Left ventricle myocardium superior (tissue), 1 donor: ENCODE measurements at regions not wholly inside any gene's neighbourhood (a gene's known extent, or its start where the extent isn't known, plus 50 kb on each side); places are given as distances from the start of the nearest gene placed in this dataset.
"Not testable (repeated sequence)": the region's sequence is repeated elsewhere in the genome, so short reads cannot be mapped to it uniquely, and the experiment has no call there.

Experiments
- ATAC-seq: fragments of 200-7000 bp; cut with Tn5 transposase; one replicate; pipeline ENCODE4 v1.9.1; 2020; ENCODE audit warnings: mild to moderate bottlenecking, moderate library complexity
- DNase-seq: peaks from one replicate; pipeline ENCODE4 v3.0.0-alpha.2; 2020
- intact Hi-C: fragments of 100-400 bp; cut with micrococcal nuclease; formaldehyde crosslinking; loops from one replicate; pipeline ENCODE4 v1.11.0; 2022
- donor health status: DM: no; HTN: yes; CAD: no; lungs with severe emphysema.

GRCh38 chr7:55743454-55743717 lies 119.2 kb downstream of the SEPTIN14 start:
- DNase-seq, intact Hi-C loops, ATAC-seq: not testable (repeated sequence)

DNA sequence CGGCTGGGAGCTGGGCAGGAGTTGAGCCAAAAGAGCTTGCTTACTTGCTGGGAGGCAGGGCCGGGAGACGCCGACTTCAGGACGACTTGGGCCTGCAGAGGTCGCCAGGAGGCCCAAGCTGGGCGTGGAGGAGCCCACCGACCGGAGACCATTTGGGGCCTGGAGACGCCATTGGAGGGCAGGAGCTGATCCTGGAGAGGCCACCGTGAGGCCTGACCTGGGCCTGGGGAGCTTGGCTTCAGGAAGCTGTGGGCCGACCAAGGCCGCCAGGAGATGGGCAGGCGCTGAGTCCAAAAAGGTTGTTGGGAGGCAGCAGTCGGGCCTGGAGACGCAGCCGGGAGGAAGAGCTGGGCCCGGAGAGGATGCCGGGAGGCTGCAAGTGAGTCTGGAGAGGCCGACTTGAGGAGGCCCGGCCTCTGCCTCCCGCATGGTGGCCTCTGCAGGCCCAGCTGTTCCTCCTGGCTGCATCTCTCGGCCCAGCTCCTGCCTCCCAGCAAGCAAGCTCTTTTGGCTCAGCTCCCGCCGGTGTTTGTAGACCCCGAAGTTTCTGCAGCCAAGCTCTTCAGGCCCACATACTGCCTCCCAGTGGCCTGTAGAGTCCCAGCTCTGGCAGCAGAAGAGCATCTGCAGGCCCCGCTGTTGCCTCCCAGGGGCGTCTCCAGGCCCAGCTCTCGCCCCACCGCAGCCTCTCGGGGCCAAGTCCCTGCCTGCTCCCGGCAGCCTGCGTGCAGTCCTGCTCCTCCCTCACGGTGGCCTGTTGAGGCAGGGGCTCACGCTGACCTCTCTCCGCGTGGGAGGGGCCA lies 119.7 kb downstream of the SEPTIN14 start:
- intact Hi-C loops: not testable (repeated sequence)

GRCh38 chr7:55741721-55742631 lies 120.6 kb downstream of the SEPTIN14 start:
- DNase-seq, ATAC-seq, intact Hi-C loops: not testable (repeated sequence)

More for the DNA sequence above, 119.7 kb downstream of the SEPTIN14 start:
- not testable (repeated sequence) for ATAC-seq, DNase-seq

GRCh38 chr7:55740633-55741250 lies 121.8 kb downstream of the SEPTIN14 start:
- DNase-seq, intact Hi-C loops, ATAC-seq: not testable (repeated sequence)

DNA sequence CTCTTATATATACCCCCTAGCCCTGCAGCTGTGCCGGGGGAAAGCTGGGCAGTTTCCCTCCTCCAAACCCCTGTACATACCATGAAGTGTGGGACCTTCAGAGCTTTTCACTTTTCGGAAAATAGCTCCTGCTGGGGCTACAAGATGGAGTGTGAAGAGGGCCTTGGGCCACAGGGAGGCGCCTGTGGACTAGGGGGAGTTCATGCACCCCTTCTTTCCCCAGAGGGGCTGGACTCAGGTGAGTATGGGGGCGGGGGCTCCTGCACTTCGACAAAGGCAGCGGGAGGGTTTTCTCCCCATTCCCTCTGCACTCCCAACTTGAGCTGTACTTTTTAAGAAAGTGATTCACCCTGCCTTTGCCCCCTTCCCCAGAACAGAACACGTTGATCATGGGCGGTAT lies 122.5 kb downstream of the SEPTIN14 start:
- ATAC-seq, DNase-seq, intact Hi-C loops: not testable (repeated sequence)

GRCh38 chr7:55736641-55737221 lies 125.8 kb downstream of the SEPTIN14 start:
- DNase-seq, intact Hi-C loops: not testable (repeated sequence)

DNA sequence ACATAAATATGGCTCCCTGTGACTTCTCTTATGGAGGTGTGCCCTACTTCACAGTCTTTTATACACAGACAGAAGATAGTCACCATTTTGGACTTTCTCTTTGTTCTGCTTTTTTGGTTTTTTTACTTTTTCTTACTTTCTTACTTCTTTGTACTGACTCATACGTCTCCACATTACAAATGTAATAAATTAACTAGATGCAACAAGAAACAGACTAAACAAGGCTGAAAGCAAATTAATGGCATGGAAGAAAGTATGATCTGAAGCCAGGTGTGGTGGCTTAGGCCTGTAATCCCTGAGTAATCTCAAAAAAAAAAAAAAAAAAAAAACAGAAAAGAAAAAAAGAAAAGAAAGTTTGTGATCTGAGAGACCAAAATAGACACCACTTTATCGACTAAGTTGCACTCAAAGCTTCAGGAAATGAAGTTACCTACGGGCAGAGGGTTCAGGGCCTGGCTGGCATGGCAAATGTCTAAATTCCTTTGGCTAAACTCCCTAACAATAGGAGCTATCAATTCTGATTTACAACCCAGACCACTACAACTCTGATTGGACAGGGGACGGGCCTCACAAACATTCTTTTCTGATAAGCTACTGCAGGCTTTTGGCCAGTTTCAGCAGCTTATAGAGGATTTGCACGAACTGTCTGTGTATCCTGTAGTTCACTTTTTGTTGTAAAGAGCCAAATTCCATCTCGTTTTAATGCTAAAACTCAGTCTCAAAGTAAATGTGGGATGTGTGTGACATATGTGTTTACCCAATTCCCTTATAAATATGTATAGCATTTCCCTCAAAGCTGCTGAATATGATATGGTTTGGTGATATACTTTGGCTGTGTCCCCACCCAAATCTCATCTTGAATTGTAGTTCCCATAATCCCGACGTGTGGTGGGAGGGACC lies 129.1 kb downstream of the SEPTIN14 start:
- intact Hi-C loops: no loop called here
- no peak for ATAC-seq
- DNase-seq: no peak

More at GRCh38 chr7:55736641-55737221, 125.8 kb downstream of the SEPTIN14 start:
- ATAC-seq: not testable (repeated sequence)

DNA sequence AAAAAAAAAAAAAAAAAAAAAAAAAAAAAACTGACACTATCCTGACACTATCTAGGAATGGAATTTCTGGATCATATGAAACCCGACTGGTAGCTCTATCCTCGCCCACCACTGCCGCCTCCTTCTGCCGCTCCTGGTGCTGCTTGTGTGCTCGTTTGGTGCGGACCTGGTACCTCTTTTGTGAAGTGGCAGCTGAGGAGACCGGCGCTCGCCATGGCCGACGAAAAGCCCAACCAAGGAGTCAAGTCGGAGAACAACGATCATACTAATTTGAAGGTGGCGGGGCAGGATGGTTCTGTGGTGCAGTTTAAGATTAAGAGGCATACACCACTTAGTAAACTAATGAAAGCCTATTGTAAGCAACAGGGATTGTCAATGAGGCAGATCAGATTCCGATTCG lies 130.6 kb downstream of the SEPTIN14 start:
- ATAC-seq: no peak
- DNase-seq: no peak
- intact Hi-C loops: no loop called here

DNA sequence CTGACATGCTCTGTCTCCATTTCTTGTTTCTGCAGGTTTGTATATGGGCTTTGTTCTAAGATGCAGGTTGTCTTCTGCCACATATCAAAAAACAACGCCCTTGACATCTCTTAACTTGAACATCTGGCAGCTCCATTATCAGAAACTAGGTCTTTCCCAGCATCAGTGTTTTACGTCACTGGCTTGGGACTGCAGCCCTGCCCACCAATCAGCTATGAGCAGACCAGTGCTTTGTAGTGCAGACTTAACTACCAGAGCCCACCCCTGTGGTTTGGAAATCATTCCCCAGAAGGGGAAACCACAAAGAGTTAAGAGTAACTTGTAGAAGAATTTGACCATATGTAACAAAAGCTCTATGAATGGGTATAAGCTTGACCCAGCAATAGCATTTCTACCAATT lies 132.4 kb downstream of the SEPTIN14 start:
- ATAC-seq (no peak), DNase-seq (no peak)
- intact Hi-C loops: no loop called here

DNA sequence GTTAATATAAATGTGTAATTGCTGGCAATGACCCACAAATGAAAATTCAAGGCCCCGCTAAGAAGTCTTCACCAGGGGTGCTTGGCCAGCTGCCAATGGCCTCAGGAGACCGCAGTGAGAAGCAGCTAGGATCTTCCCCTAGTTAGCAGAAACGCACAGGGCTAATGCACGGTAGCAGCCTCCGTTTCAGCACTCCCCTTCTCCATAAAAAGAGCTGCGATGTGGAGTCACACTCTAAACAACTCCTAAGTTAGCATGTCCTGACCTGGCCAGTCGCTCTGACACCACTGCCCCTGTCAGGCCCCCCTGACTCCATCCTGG lies 139.0 kb downstream of the SEPTIN14 start:
- intact Hi-C loops: no loop called here
- DNase-seq (no peak), ATAC-seq (no peak)

GRCh38 chr7:55722874-55723620 lies 139.5 kb downstream of the SEPTIN14 start:
- DNase-seq, intact Hi-C loops: not testable (repeated sequence)
- ATAC-seq: peak; percentile 77

- ATAC-seq, DNase-seq, intact Hi-C loops: not testable (repeated sequence)
Observed at GRCh38 chr7:55721004-55721403, 141.5 kb downstream of the SEPTIN14 start.

DNA sequence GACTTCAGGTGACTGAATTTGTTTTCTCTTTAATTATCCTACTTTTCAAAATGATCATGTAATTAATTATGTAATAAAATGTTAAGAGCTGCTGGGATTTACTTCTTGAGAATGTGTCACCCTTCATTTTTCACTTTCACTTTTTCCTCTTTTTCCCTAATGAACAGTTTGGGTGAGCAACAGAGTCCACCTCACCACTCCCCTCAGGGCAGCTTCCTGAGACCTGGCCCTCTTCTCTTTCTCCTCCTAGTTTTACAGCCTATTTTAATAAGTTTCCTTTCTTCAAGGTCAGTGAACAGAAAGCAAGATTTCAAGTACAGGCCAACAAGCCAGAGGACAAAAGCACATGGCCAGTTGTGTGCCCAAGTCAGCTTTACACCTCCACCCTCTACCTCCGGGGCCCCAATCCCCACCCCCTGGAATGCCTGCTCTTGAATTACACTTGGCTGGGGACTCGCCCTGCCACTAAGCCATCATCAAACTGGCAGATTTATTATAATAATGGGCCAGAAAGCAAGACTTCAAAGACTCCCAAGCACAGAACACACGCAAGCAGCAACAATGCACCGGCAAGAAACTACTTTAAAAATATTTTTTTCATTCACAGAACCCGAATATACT lies 143.1 kb upstream of the VOPP1 start:
- intact Hi-C loops, DNase-seq: not testable (repeated sequence)
- peak; percentile 77 for ATAC-seq

- DNase-seq, intact Hi-C loops, ATAC-seq: not testable (repeated sequence)
Observed at GRCh38 chr7:55714370-55714769, 142.1 kb upstream of the VOPP1 start.

DNA sequence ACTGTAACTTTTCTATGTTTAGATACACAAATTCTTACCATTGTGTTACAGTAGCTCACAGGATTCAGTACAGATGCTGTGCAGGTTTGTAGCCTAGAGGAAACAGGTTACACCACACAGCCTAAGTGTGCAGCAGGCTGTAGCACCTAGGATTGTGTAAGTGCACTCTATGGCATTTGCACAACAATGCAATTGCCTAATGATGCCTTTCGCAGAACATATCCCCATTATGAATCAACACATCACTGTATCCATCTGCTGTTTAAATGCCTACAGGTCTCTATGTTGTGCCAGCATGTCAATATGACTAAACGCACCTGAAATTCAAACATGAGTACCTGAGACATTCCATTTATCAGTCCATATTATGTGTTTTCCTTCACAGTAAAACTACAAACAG lies 138.0 kb upstream of the VOPP1 start:
- ATAC-seq, intact Hi-C loops, DNase-seq: not testable (repeated sequence)

DNA sequence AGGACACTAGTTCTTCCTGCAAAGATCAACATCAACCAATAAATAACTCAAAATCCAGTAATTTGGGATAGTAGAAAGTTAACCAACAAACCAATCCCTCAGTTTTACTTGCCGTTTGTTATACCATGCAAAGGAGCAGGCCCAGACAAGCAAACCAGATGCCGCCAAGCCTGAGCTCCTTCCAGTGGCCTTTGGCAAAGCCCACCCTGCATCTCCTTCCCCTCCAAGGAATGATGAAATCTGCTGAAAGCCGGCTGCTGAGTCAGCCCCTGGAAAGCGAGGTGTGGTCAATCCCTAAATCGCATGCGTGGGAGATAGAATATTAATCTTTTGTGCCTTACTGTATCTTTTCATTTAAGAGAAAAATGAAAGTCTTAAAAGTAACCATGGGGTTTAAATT lies 135.7 kb upstream of the VOPP1 start:
- intact Hi-C loops: not testable (repeated sequence)
- ATAC-seq (peak; percentile 60), DNase-seq (peak; percentile 46)

- DNase-seq, ATAC-seq, intact Hi-C loops: not testable (repeated sequence)
Observed at GRCh38 chr7:55707410-55707809, 135.1 kb upstream of the VOPP1 start.
